Renal cortex interstitium (tissue), 11 donors: ENCODE measurements at regions not wholly inside any gene's neighbourhood (a gene's known extent, or its start where the extent isn't known, plus 50 kb on each side); places are given as distances from the start of the nearest gene placed in this dataset.
A peak's percentile ranks its signal among the peaks of the same experiment; 100 is the strongest.

Source experiments
- DNase-seq, 11 donors: peaks; one replicate each; pipeline ENCODE4 v3.0.0-alpha.2; 2013; ENCODE audit warnings: low read depth in 9 of 11, low spot score in 4 of 11; ENCODE audit errors: extremely low read depth in 1 of 11

GRCh38 chr7:130998993-130999602 is 265.1 kb upstream of the KLF14 start:
- DNase-seq: no peak

GRCh38 chr7:130999926-131000325 is 265.9 kb upstream of the KLF14 start:
- no peak for DNase-seq

GRCh38 chr7:131000389-131000788 is 266.4 kb upstream of the KLF14 start:
- DNase-seq: no peak

- no peak for DNase-seq
These were observed 266.9 kb upstream of the KLF14 start for GRCh38 chr7:131000873-131001272.

GRCh38 chr7:131002600-131002999 is 268.6 kb upstream of the KLF14 start:
- DNase-seq: no peak

GRCh38 chr7:131003634-131004033 is 269.6 kb upstream of the KLF14 start:
- no peak for DNase-seq

GRCh38 chr7:131004371-131004770 is 270.4 kb upstream of the KLF14 start:
- DNase-seq: no peak

- peak in 10 of 11 donors; percentile 49 to 78 (median 62) for DNase-seq
These were observed 273.7 kb upstream of the KLF14 start for GRCh38 chr7:131007439-131008330.

GRCh38 chr7:131008840-131009711 is 275.1 kb upstream of the KLF14 start:
- no peak for DNase-seq

- DNase-seq: no peak
These were observed 276.2 kb upstream of the KLF14 start for GRCh38 chr7:131010029-131010716.

GRCh38 chr7:131010717-131011431 is 276.9 kb upstream of the KLF14 start:
- DNase-seq: no peak

GRCh38 chr7:131011432-131011742 is 277.4 kb upstream of the KLF14 start:
- DNase-seq: no peak

- DNase-seq: no peak
These were observed 278.0 kb upstream of the KLF14 start for GRCh38 chr7:131011976-131012375.

GRCh38 chr7:131012477-131013031 is 278.5 kb upstream of the KLF14 start:
- no peak for DNase-seq

GRCh38 chr7:131013716-131014115 is 279.7 kb upstream of the KLF14 start:
- no peak for DNase-seq

GRCh38 chr7:131014906-131015656 is 281.1 kb upstream of the KLF14 start:
- no peak for DNase-seq

- no peak for DNase-seq
These were observed 281.6 kb upstream of the KLF14 start for GRCh38 chr7:131015657-131015958.

GRCh38 chr7:131016230-131016629 is 282.2 kb upstream of the KLF14 start:
- no peak for DNase-seq
